Duodenal mucosa (tissue), 2 donors: ENCODE measurements at regions not wholly inside any gene's neighbourhood (a gene's known extent, or its start where the extent isn't known, plus 50 kb on each side); places are given as distances from the start of the nearest gene placed in this dataset.

Source experiments
- H3K27ac ChIP-seq: one replicate; pipeline ENCODE4 v1.7.0; 2013; ENCODE audit warnings: low read depth, low read length
- H3K27me3 ChIP-seq, 2 donors: one replicate each; pipeline ENCODE4 v1.7.0; 2013; ENCODE audit warnings: low read length in 2 of 2, control low read depth in 1 of 2; ENCODE audit not compliant: insufficient read depth in 2 of 2, control insufficient read depth in 1 of 2
- H3K36me3 ChIP-seq, 2 donors: one replicate each; pipeline ENCODE4 v1.7.0; 2013; ENCODE audit warnings: low read length in 2 of 2, control low read depth in 1 of 2; ENCODE audit not compliant: insufficient read depth in 2 of 2, control insufficient read depth in 1 of 2
- H3K4me1 ChIP-seq, 2 donors: one replicate each; pipeline ENCODE4 v1.7.0; 2013; ENCODE audit warnings: low read length in 2 of 2, control low read depth in 1 of 2; ENCODE audit not compliant: insufficient read depth in 2 of 2, control insufficient read depth in 1 of 2
- H3K4me3 ChIP-seq, 2 donors: one replicate each; pipeline ENCODE4 v1.7.0; 2013; ENCODE audit warnings: low read length in 2 of 2, low read depth in 1 of 2
- H3K9ac ChIP-seq, 2 donors: one replicate each; pipeline ENCODE4 v1.7.0; 2013; ENCODE audit warnings: low read length in 2 of 2, low read depth in 1 of 2
- H3K9me3 ChIP-seq, 2 donors: one replicate each; pipeline ENCODE4 v1.7.0; 2013; ENCODE audit warnings: low read length in 2 of 2, control low read depth in 1 of 2; ENCODE audit not compliant: control insufficient read depth in 1 of 2

DNA sequence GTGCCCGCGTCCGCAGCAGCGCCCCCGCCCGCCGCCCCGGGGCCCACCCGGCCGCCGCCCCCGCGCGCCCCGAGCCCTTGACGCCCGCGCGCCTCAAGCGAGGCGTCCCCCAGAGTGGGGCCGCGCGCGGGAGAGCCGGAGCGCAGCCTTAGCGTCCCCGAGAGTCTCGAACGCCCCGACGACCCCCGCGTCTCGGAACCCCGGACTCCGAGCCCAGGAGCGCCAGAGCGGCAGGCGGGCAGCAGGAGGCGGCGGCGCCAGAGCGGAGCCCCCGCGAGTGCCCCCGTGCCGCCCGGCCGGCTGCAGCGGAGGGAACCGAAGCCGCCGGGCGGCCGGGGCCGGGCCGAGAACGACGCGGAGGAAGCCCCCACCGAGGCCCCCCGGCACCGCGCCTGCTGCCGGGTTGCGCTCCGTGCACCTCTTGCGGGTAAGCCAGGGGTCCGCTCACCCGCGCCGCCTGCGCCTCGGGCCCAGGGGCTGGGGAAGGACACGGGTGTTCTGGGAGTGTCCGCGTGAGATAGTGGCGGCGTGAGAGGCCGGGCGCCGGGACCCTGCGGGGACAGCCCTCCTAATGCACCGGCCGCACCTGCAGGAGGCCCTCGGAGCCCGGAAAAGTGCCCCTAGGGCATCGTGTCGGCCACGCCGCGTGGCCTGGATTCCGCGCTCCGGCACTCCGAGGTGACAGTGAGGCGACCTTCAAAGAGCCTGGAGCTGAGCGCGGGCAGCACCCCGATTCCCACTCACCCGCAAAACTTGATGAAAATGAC is 52.0 kb upstream of the ULK4 start:
- Histone ChIP-seq H3K9me3 (no peaks in the 10 kb centered on the region), H3K27me3 (no peaks in the 10 kb centered on the region), H3K4me1 (peaks cover 23 to 27% of the 10 kb centered on the region in 2 donors), H3K9ac (peak overlapping the region; percentile 75 to 87), H3K4me3 (peak overlapping the region; percentile 70 to 93), H3K36me3 (no peaks in the 10 kb centered on the region), H3K27ac (peak overlapping the region; percentile 73)

DNA sequence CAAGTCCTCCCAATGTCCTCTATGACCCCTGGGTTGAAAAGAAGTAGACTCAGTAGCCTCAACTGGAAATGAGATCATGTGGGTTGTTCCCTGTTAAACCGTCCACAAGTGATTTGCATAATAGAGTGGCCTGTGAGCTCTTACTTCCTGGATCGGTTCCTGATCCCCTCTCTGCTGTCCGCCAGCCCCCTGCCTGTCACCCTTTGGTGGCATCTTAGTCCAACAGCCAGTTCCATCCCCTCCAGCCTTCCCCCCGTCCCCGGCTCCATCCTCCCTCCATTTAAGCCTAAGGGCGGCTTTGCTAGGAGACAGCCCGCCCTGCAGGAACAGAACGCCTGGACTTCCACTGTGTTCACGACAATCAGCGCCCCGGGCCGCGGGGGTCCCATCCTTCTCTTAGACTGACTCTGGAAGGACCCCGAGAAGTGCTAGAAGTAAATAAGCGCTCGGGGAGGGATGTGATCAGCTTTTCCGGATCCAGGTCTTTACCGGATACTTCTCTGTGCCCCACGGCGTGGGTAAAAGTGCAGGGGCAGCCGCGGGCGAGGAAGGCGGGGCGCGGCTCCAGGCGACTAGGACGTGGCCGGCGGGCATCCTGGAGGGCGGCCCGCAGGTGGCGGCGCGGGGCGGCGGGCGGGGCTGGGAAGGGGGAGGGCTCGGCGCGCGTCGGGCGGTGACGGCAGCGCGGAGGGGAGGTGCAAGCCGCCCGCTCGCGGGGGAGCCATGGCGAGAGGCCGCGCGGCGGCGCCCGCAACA is 51.2 kb upstream of the ULK4 start:
- Histone ChIP-seq H3K9ac (peak overlapping the region; percentile 49 to 78), H3K27me3 (no peaks in the 10 kb centered on the region), H3K27ac (peak overlapping the region; percentile 72), H3K36me3 (no peaks in the 10 kb centered on the region), H3K4me1 (peaks cover 23 to 27% of the 10 kb centered on the region in 2 donors), H3K4me3 (peak overlapping the region; percentile 74 to 75), H3K9me3 (no peaks in the 10 kb centered on the region)

DNA sequence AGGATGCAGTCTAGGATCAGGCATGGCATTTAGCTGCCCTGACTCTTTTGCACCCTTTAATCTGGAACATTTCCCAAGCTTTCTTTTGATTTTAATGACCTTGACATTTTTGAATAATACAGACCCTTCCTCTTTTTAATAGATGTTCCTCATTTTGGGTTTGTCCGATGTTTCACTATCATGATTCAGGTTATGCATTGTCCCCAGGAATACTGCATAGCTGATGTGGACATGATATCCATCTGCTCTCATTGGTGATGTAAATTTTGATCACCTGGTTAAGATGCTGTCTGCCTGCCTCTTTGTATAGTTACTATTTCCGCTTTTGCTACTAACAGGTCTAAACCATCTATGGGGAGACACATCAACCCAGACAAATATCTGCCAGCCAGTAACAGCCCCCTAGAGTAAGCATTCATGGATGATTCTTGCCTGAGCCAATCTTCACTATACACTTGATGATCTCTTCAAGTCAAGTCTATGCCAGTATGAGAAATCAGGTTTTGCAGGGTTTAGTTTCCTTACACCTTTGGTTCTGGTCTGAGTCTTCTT is 50.6 kb upstream of the ULK4 start:
- Histone ChIP-seq H3K4me1 (peaks cover 23 to 27% of the 10 kb centered on the region in 2 donors), H3K9ac (peak overlapping the region; percentile 49 to 78), H3K9me3 (no peaks in the 10 kb centered on the region), H3K36me3 (no peaks in the 10 kb centered on the region), H3K4me3 (peak overlapping the region; percentile 74 to 75), H3K27me3 (no peaks in the 10 kb centered on the region), H3K27ac (no peak overlapping the region)
